SK-N-SH treated with all-trans-retinoic acid at 6 μM for 48 hours (cell line): ENCODE measurements at regions not wholly inside any gene's neighbourhood (a gene's known extent, or its start where the extent isn't known, plus 50 kb on each side); places are given as distances from the start of the nearest gene placed in this dataset.

Source experiments
- ATAC-seq: fragments of 200-7000 bp; cut with Tn5 transposase; 3 replicates; pipeline ENCODE4 v1.9.1; 2020; ENCODE audit warnings: mild to moderate bottlenecking, moderate library complexity
- ARNTL ChIP-seq: fragments of 450-650 bp; formaldehyde crosslinking; IDR thresholded peaks from 2 replicates; pipeline ENCODE4 v1.5.0; 2020; ENCODE audit warnings: low read depth, mild to moderate bottlenecking, moderate library complexity, borderline replicate concordance
- BACH2 ChIP-seq: fragments of 250-450 bp; sonication (Bioruptor Pico); IDR thresholded peaks from 2 replicates; pipeline ENCODE4 v1.9.0; 2021; ENCODE audit warnings: mild to moderate bottlenecking, borderline replicate concordance
- CREB5 ChIP-seq: fragments of 250-450 bp; sonication (Bioruptor Pico); IDR thresholded peaks from 2 replicates; pipeline ENCODE4 v1.5.1; 2020; ENCODE audit warnings: low read depth, mild to moderate bottlenecking, moderate library complexity
- CSDC2 ChIP-seq: fragments of 250-450 bp; sonication (Bioruptor Pico); IDR thresholded peaks from 2 replicates; pipeline ENCODE4 v1.5.0; 2020; ENCODE audit warnings: mild to moderate bottlenecking, moderate library complexity
- ESRRG ChIP-seq: fragments of 250-450 bp; sonication (Bioruptor Pico); IDR thresholded peaks from 2 replicates; pipeline ENCODE4 v1.6.1; 2021; ENCODE audit warnings: mild to moderate bottlenecking
- GLIS3 ChIP-seq: fragments of 250-450 bp; sonication (Bioruptor Pico); IDR thresholded peaks from 2 replicates; pipeline ENCODE4 v1.5.0; 2020; ENCODE audit warnings: mild to moderate bottlenecking, moderate library complexity
- ISL1 ChIP-seq: fragments of 250-450 bp; sonication (Bioruptor Pico); IDR thresholded peaks from 2 replicates; pipeline ENCODE4 v2.1.2; 2022; ENCODE audit warnings: mild to moderate bottlenecking, moderate library complexity
- OSR1 ChIP-seq: fragments of 250-450 bp; sonication (Bioruptor Pico); IDR thresholded peaks from 2 replicates; pipeline ENCODE4 v1.8.0; 2022; ENCODE audit warnings: moderate library complexity, mild to moderate bottlenecking, inconsistent platforms
- PATZ1 ChIP-seq: fragments of 250-450 bp; sonication (Bioruptor Pico); IDR thresholded peaks from 2 replicates; pipeline ENCODE4 v1.8.0; 2020; ENCODE audit warnings: mild to moderate bottlenecking, moderate library complexity, borderline replicate concordance
- POU6F1 ChIP-seq: fragments of 250-450 bp; sonication (Bioruptor Pico); IDR thresholded peaks from 2 replicates; pipeline ENCODE4 v1.8.0; 2021; ENCODE audit warnings: low read depth, mild to moderate bottlenecking, moderate library complexity, borderline replicate concordance
- PPARA ChIP-seq: fragments of 250-450 bp; sonication (Bioruptor Pico); IDR thresholded peaks from 2 replicates; pipeline ENCODE4 v1.5.0; 2020; ENCODE audit warnings: mild to moderate bottlenecking, borderline replicate concordance
- RARB ChIP-seq: fragments of 250-450 bp; sonication (Bioruptor Pico); IDR thresholded peaks from 2 replicates; pipeline ENCODE4 v1.8.0; 2021; ENCODE audit warnings: mild to moderate bottlenecking, moderate library complexity
- TCF4 ChIP-seq: fragments of 250-450 bp; sonication (Bioruptor Pico); IDR thresholded peaks from 2 replicates; pipeline ENCODE4 v1.8.0; 2021; ENCODE audit warnings: mild to moderate bottlenecking, moderate library complexity, borderline replicate concordance
- TOX ChIP-seq: fragments of 250-450 bp; sonication (Bioruptor Pico); IDR thresholded peaks from 2 replicates; pipeline ENCODE4 v1.8.0; 2021; ENCODE audit warnings: mild to moderate bottlenecking, moderate library complexity, borderline replicate concordance
- ZC3H10 ChIP-seq: fragments of 250-450 bp; sonication (Bioruptor Pico); IDR thresholded peaks from 2 replicates; pipeline ENCODE4 v1.5.1; 2021; ENCODE audit warnings: mild to moderate bottlenecking, moderate library complexity
- ZFP3 ChIP-seq: fragments of 250-450 bp; sonication (Bioruptor Pico); IDR thresholded peaks from 2 replicates; pipeline ENCODE4 v1.5.0; 2020; ENCODE audit warnings: mild to moderate bottlenecking, moderate library complexity
- ZFP30 ChIP-seq: fragments of 450-650 bp; formaldehyde crosslinking; IDR thresholded peaks from 2 replicates; pipeline ENCODE4 v1.5.0; 2022; ENCODE audit warnings: mild to moderate bottlenecking, moderate library complexity
- ZNF565 ChIP-seq: fragments of 450-650 bp; formaldehyde crosslinking; conservative IDR thresholded peaks from 2 replicates; pipeline ENCODE4 v1.5.0; 2020; ENCODE audit warnings: low read depth, mild to moderate bottlenecking, moderate library complexity
- ZNF70 ChIP-seq: fragments of 450-650 bp; formaldehyde crosslinking; IDR thresholded peaks from 2 replicates; pipeline ENCODE4 v1.5.0; 2020; ENCODE audit warnings: mild to moderate bottlenecking, moderate library complexity
- ZNF8 ChIP-seq: fragments of 450-650 bp; formaldehyde crosslinking; IDR thresholded peaks from 2 replicates; pipeline ENCODE4 v1.5.0; 2020; ENCODE audit warnings: mild to moderate bottlenecking, moderate library complexity
- TF ChIP-seq, protein P1 (sequence below): fragments of 250-450 bp; sonication (Bioruptor Pico); IDR thresholded peaks from 2 replicates; pipeline ENCODE4 v1.5.0; 2020; ENCODE audit warnings: mild to moderate bottlenecking, moderate library complexity

DNA sequence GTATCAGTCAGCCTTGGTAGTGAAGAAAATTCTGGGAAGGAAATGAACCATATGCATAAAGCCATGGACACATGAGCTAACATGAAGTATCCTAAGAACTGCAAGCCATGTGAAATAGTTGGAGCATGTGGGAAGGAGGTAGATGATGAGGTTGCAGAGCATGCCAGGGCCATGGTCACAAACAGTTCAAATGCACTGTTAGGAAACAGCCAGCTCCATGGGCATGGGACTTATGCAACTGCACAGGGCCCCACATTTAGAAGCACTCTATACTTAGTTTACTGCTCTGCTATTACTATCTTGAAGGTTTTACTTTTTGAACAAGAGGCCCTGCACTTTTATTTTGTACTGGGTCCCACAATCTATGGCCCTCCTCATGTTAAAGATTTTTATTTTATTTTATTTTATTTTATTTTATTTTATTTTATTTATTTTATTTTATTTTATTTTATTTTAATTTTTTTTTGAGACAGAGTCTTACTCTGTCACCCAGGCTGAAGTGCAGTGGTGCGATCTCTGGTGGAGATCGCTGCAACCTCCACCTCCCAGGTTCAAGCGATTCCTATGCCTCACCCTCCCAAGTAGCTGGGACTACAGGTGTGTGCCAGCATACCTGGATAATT, 169.1 kb downstream of the IBTK start:
- TF ChIP-seq RARB (CRISPR knock-in tag): no peak
- no peak for TF ChIP-seq POU6F1 (CRISPR knock-in tag)
- TF ChIP-seq ISL1 (CRISPR knock-in tag): no peak
- no peak for TF ChIP-seq PATZ1 (CRISPR knock-in tag)
- TF ChIP-seq CSDC2 (CRISPR knock-in tag): no peak
- no peak for TF ChIP-seq TOX (CRISPR knock-in tag)
- no peak for TF ChIP-seq ARNTL (CRISPR knock-in tag)
- no peak for TF ChIP-seq GLIS3
- TF ChIP-seq ZNF565 (CRISPR knock-in tag): no peak
- no peak for TF ChIP-seq CREB5
- no peak for TF ChIP-seq ZFP3 (CRISPR knock-in tag)
- TF ChIP-seq, protein P1, sequence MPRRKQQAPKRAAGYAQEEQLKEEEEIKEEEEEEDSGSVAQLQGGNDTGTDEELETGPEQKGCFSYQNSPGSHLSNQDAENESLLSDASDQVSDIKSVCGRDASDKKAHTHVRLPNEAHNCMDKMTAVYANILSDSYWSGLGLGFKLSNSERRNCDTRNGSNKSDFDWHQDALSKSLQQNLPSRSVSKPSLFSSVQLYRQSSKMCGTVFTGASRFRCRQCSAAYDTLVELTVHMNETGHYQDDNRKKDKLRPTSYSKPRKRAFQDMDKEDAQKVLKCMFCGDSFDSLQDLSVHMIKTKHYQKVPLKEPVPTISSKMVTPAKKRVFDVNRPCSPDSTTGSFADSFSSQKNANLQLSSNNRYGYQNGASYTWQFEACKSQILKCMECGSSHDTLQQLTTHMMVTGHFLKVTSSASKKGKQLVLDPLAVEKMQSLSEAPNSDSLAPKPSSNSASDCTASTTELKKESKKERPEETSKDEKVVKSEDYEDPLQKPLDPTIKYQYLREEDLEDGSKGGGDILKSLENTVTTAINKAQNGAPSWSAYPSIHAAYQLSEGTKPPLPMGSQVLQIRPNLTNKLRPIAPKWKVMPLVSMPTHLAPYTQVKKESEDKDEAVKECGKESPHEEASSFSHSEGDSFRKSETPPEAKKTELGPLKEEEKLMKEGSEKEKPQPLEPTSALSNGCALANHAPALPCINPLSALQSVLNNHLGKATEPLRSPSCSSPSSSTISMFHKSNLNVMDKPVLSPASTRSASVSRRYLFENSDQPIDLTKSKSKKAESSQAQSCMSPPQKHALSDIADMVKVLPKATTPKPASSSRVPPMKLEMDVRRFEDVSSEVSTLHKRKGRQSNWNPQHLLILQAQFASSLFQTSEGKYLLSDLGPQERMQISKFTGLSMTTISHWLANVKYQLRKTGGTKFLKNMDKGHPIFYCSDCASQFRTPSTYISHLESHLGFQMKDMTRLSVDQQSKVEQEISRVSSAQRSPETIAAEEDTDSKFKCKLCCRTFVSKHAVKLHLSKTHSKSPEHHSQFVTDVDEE (CRISPR knock-in tag): no peak
- TF ChIP-seq OSR1 (CRISPR knock-in tag): no peak
- TF ChIP-seq ESRRG (CRISPR knock-in tag): no peak
- TF ChIP-seq ZNF70 (CRISPR knock-in tag): no peak
- no peak for TF ChIP-seq ZC3H10 (CRISPR knock-in tag)
- TF ChIP-seq, all 23 proteins: peak for 0
- no peak for ATAC-seq

GRCh38 chr6:82076916-82077315, 170.6 kb downstream of the IBTK start:
- ATAC-seq: peak; percentile 56
- TF ChIP-seq PATZ1 (CRISPR knock-in tag): no peak
- no peak for TF ChIP-seq OSR1 (CRISPR knock-in tag)
- no peak for TF ChIP-seq GLIS3
- no peak for TF ChIP-seq ZNF8 (CRISPR knock-in tag)
- no peak for TF ChIP-seq TCF4 (CRISPR knock-in tag)
- TF ChIP-seq ZNF70 (CRISPR knock-in tag): no peak
- TF ChIP-seq PPARA (CRISPR knock-in tag): no peak
- TF ChIP-seq ESRRG (CRISPR knock-in tag): no peak
- TF ChIP-seq, protein P1 (CRISPR knock-in tag): no peak
- no peak for TF ChIP-seq ZFP30
- no peak for TF ChIP-seq ARNTL (CRISPR knock-in tag)
- no peak for TF ChIP-seq BACH2
- no peak for TF ChIP-seq RARB (CRISPR knock-in tag)
